CD4-positive, CD25-positive, alpha-beta regulatory T cell (primary cell): ENCODE measurements at regions not wholly inside any gene's neighbourhood (a gene's known extent, or its start where the extent isn't known, plus 50 kb on each side); places are given as distances from the start of the nearest gene placed in this dataset.
A peak's percentile ranks its signal among the peaks of the same experiment; 100 is the strongest.

Experiments used
- ATAC-seq, 2 donors: fragments of 150-1000 bp; cut with Tn5 transposase; one replicate each; pipeline ENCODE4 v1.10.0; 2021; ENCODE audit warnings: low read depth in 2 of 2, moderate number of reproducible peaks in 2 of 2, moderate library complexity in 1 of 2
- DNase-seq, 3 donors: peaks; one replicate each; pipeline versions ENCODE4 v3.0.0 to v3.0.0-alpha.2; 2012 to 2022; ENCODE audit warnings: mixed read lengths in 1 of 3
- H3K27ac ChIP-seq: one replicate; pipeline ENCODE4 v1.7.0; 2013; ENCODE audit warnings: mild to moderate bottlenecking, low read length; ENCODE audit not compliant: insufficient read depth, poor library complexity, severe bottlenecking
- H3K27me3 ChIP-seq: one replicate; pipeline ENCODE4 v1.7.0; 2013; ENCODE audit warnings: low read length; ENCODE audit not compliant: control insufficient read depth, insufficient read depth
- H3K36me3 ChIP-seq: one replicate; pipeline ENCODE4 v1.7.0; 2013; ENCODE audit warnings: mild to moderate bottlenecking, low read length, moderate library complexity; ENCODE audit not compliant: control insufficient read depth, insufficient read depth
- H3K4me1 ChIP-seq: 2 replicates; pipeline ENCODE4 v1.7.0; 2013; ENCODE audit warnings: mild to moderate bottlenecking, low read length; ENCODE audit not compliant: insufficient read depth, control insufficient read depth, poor library complexity, severe bottlenecking
- H3K4me3 ChIP-seq: one replicate; pipeline ENCODE4 v1.7.0; 2013; ENCODE audit warnings: low read depth, mild to moderate bottlenecking, low read length, moderate library complexity
- H3K9me3 ChIP-seq, 2 experiments: 1 replicate in 1 of 2; 2 replicates in 1 of 2; pipeline ENCODE4 v1.7.0; 2013; ENCODE audit warnings: low read length in 2 of 2, mild to moderate bottlenecking in 1 of 2, moderate library complexity in 1 of 2; ENCODE audit not compliant: control insufficient read depth in 2 of 2
- H3K27ac Mint-ChIP-seq, 3 donors: one replicate each; pipeline ENCODE4 v1.8.0; 2020 to 2022; ENCODE audit warnings: mild to moderate bottlenecking in 3 of 3, mixed read lengths in 3 of 3, moderate library complexity in 2 of 3
- H3K27me3 Mint-ChIP-seq: one replicate; pipeline ENCODE4 v1.8.0; 2022; ENCODE audit warnings: mild to moderate bottlenecking, mixed read lengths
- H3K36me3 Mint-ChIP-seq: one replicate; pipeline ENCODE4 v1.8.0; 2020; ENCODE audit warnings: mixed read lengths
- H3K4me1 Mint-ChIP-seq, 4 donors: one replicate each; pipeline ENCODE4 v1.8.0; 2020 to 2022; ENCODE audit warnings: mixed read lengths in 4 of 4, mild to moderate bottlenecking in 1 of 4
- H3K4me3 Mint-ChIP-seq, 4 donors: one replicate each; pipeline ENCODE4 v1.8.0; 2020 to 2022; ENCODE audit warnings: mild to moderate bottlenecking in 4 of 4, mixed read lengths in 4 of 4, moderate library complexity in 3 of 4
- H3K9me3 Mint-ChIP-seq, 7 donors: one replicate each; pipeline ENCODE4 v1.8.0; 2020 to 2022; ENCODE audit warnings: mixed read lengths in 7 of 7, mild to moderate bottlenecking in 3 of 7, moderate library complexity in 2 of 7

DNA sequence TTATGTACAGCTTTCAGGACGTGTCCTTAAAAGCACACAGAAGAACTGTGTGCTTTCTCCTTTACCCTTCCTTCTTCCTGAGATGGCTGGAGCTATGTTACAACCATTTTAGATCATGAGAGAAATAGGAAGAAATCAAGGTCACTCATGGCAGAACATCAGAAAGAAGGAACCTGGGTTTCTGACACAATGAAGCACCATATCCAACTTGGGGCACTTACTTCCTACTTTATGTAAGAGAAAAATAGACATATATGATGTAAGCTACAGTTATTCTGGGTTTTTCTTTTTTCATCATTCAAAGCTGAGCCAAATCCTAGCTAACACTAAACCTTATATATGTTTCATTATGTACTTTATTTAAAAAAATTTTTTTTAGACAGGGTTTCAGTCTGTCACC, 79.5 kb downstream of the FAM161A start:
- no peak overlapping the region for H3K4me3 ChIP-seq
- no peak overlapping the region for H3K27ac Mint-ChIP-seq
- no peaks in the 10 kb centered on the region for H3K36me3 Mint-ChIP-seq
- H3K9me3 ChIP-seq: no peaks in the 10 kb centered on the region
- ATAC-seq: no peak
- no peaks in the 10 kb centered on the region for H3K36me3 ChIP-seq
- peaks cover 0 to 1% (median 0%) of the 10 kb centered on the region in 7 donors for H3K9me3 Mint-ChIP-seq
- H3K4me1 ChIP-seq: no peaks in the 10 kb centered on the region
- no peak overlapping the region for H3K27ac ChIP-seq
- H3K4me3 Mint-ChIP-seq: no peak overlapping the region
- H3K4me1 Mint-ChIP-seq: no peaks in the 10 kb centered on the region
- DNase-seq: no peak
- H3K27me3 Mint-ChIP-seq: peaks cover 52% of the 10 kb centered on the region
- peaks cover 19% of the 10 kb centered on the region for H3K27me3 ChIP-seq

DNA sequence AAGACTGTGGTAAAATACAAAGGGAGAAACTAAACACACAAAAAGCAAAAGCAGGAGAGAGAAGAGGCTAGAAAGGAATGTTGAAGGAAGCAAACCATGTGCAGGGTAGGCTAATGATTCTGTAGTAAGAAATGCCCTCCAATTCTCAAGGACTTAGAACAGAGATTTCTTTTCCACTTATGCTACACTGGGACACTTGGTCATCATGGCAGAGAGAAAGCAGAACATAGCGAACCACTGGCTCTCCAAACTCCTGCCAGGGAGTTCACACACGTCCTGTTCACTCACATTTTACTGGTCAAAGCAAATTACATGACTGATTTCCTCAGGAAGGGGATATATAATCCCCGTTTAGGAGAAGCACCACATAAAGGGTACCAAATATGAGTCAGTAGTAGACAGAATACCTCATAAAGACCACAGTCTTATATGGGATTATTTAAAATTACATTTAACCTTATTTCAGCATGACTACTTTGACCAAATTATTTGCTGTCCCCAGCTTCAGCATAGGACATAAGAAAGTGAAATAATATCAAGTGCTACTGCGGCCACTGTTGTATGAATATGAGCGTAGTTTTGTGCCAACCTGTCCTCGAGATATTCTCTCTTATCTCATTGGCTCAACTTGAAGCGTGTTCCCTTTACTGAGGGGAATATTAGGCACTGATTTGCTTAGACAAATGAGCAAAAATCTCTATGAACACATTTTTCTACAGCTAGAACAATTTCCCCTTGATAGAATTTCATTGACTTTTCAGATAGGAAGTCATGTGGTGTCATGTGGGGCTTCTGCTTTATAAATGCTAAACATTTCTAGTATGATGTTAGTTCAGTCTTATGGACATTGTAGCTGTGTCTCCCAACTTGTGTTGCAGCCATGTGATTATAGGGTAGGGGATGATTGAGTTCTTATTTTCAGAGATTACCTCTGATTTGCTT, 81.7 kb downstream of the FAM161A start:
- DNase-seq: no peak
- H3K4me1 ChIP-seq: no peaks in the 10 kb centered on the region
- Mint-ChIP-seq H3K4me3 (no peak overlapping the region), H3K36me3 (no peaks in the 10 kb centered on the region), H3K4me1 (no peaks in the 10 kb centered on the region), H3K27ac (no peak overlapping the region), H3K9me3 (no peaks in the 10 kb centered on the region), H3K27me3 (peaks cover 35% of the 10 kb centered on the region)
- peaks cover 19% of the 10 kb centered on the region for H3K27me3 ChIP-seq
- H3K4me3 ChIP-seq: no peak overlapping the region
- no peaks in the 10 kb centered on the region for H3K36me3 ChIP-seq
- no peak for ATAC-seq
- H3K27ac ChIP-seq: no peak overlapping the region
- H3K9me3 ChIP-seq: no peaks in the 10 kb centered on the region

DNA sequence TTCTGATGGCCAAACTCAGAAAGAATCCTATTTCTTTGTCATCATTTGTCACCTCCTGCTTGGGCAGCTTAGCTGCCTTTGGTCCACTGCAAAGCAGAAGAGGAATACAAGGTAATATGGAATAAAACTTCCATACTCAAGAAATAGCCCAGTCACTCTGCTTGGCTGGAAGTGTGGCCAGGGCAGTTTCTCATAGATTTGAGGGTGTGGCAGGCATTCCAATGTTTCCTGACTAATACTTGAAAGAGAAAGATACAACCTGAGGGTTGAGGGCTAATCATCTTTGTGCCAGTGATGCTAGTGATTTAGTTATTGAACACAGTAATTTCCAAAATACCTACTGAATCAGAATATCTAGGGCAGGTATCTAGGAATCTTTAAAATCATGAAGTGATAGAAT, 83.1 kb downstream of the FAM161A start:
- no peak for ATAC-seq

DNA sequence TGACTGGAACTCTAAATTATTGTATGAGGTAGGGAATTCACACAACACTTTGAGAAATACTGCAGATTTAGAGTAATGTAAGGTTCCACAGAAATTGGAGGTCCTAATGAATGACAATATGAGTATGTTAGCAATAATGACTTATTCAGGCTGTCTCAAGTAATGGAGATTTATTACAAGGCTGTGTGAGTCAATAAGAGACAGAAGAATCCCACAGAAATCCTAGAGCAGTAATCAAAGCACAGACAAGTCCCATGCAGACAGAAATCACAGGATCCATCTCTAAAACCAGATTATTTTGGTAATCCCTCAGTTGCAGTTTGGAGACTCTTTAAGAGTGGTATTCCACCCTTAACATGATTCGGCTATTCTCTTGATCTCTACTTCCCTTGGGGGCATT, 83.6 kb downstream of the FAM161A start:
- Mint-ChIP-seq H3K4me1 (no peaks in the 10 kb centered on the region), H3K36me3 (no peaks in the 10 kb centered on the region), H3K9me3 (peaks cover 0 to 4% (median 2%) of the 10 kb centered on the region in 7 donors), H3K4me3 (no peak overlapping the region), H3K27ac (no peak overlapping the region), H3K27me3 (peaks cover 27% of the 10 kb centered on the region)
- H3K27ac ChIP-seq: no peak overlapping the region
- H3K36me3 ChIP-seq: no peaks in the 10 kb centered on the region
- H3K4me3 ChIP-seq: no peak overlapping the region
- DNase-seq: no peak
- H3K27me3 ChIP-seq: peaks cover 10% of the 10 kb centered on the region
- H3K9me3 ChIP-seq: no peaks in the 10 kb centered on the region
- H3K4me1 ChIP-seq: no peaks in the 10 kb centered on the region
- no peak for ATAC-seq

More for the DNA sequence above, 83.1 kb downstream of the FAM161A start:
- H3K27ac Mint-ChIP-seq: peak overlapping the region in 1 of 3 donors; percentile 5
- Histone ChIP-seq H3K4me1 (no peaks in the 10 kb centered on the region), H3K27ac (no peak overlapping the region), H3K36me3 (no peaks in the 10 kb centered on the region), H3K27me3 (peaks cover 12% of the 10 kb centered on the region), H3K9me3 (no peaks in the 10 kb centered on the region), H3K4me3 (no peak overlapping the region)
- DNase-seq: no peak
- H3K27me3 Mint-ChIP-seq: peaks cover 27% of the 10 kb centered on the region
- no peak overlapping the region for H3K4me3 Mint-ChIP-seq
- no peaks in the 10 kb centered on the region for H3K4me1 Mint-ChIP-seq
- no peaks in the 10 kb centered on the region for H3K36me3 Mint-ChIP-seq
- H3K9me3 Mint-ChIP-seq: peaks cover 0 to 4% (median 2%) of the 10 kb centered on the region in 7 donors

DNA sequence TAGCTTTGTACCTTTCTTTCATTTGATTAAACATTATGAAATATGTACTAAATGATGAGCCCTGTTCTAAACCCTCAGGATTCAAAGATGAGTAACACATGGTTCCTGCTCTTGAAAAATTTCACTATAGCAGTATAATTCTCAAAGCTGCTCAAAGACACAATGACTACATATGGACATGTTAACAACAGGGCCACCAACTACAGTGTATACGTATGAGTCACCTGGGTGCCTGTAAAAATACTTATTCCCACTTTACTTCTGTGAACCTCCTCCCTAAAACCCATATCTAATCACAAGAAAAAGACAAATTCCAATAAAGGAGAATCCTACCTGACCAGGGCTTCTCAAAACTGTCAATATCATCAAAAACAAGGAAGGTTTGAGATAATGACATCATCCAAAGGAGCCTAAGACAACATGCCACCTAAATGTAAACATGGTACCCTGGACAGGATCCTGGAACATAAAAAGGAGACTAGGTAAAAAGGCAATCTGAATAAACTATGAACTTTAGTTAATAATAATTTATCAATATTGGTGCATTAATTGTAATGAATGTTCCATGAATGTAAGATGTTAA, 84.7 kb downstream of the FAM161A start:
- Mint-ChIP-seq H3K9me3 (peaks cover 0 to 9% (median 2%) of the 10 kb centered on the region in 7 donors), H3K4me1 (peaks cover 0 to 5% (median 2%) of the 10 kb centered on the region in 4 donors), H3K36me3 (no peaks in the 10 kb centered on the region), H3K27me3 (peaks cover 25% of the 10 kb centered on the region), H3K27ac (no peak overlapping the region), H3K4me3 (no peak overlapping the region)
- Histone ChIP-seq H3K9me3 (peaks cover 0 to 9% of the 10 kb centered on the region in 2 experiments), H3K4me1 (peaks cover 6% of the 10 kb centered on the region), H3K27ac (no peak overlapping the region), H3K36me3 (no peaks in the 10 kb centered on the region), H3K4me3 (no peak overlapping the region), H3K27me3 (peaks cover 8% of the 10 kb centered on the region)
- ATAC-seq (no peak), DNase-seq (no peak)

DNA sequence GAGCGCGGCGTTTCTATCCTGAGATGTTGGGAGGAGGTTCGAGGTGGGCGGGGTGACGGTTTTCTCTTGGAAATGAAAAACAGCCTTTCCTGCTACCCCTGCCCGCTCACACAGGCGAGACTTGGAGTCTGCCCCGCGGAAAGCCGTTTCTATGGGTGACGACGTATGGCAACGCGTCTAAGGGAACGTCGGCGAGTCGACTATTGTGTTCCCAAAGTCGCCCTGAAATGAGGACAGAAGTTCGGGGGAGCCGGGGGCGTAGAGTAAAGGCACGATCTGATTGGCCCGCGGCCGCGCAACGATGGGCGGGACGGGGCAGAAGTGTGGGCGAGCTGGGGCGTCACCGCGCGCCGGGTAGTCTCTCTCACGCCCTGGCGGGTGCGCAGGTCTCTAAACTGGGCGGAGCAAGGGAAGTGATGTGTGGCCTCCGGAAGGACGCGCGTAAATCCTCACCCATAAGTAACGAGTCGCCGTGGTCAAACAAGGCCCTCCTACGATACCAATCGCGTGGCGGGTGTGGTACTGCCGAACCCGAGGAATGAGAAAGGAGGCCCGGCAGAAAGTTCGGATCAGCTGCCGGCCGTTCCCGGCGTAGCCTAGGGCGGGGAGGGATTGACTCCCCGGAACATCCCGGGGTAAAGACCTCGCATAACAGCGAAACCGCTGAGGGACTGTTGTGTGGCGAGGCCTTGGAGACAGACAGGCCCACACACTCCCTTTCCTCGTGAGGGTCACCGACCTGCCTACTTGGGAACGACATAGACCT, 89.6 kb downstream of the FAM161A start:
- Histone ChIP-seq H3K4me3 (peak overlapping the region; percentile 91), H3K4me1 (peaks cover 13% of the 10 kb centered on the region), H3K9me3 (peaks cover 0 to 9% of the 10 kb centered on the region in 2 experiments), H3K36me3 (no peaks in the 10 kb centered on the region), H3K27ac (peak overlapping the region; percentile 96), H3K27me3 (no peaks in the 10 kb centered on the region)
- peak; percentile 98 to 99 for ATAC-seq
- H3K27me3 Mint-ChIP-seq: peaks cover 22% of the 10 kb centered on the region
- peaks cover 8 to 23% (median 13%) of the 10 kb centered on the region in 4 donors for H3K4me1 Mint-ChIP-seq
- DNase-seq: peak; percentile 92 to 99 (median 97)
- H3K36me3 Mint-ChIP-seq: no peaks in the 10 kb centered on the region
- H3K27ac Mint-ChIP-seq: peak overlapping the region; percentile 98 to 99 (median 99)
- peaks cover 0 to 13% (median 5%) of the 10 kb centered on the region in 7 donors for H3K9me3 Mint-ChIP-seq
- peak overlapping the region; percentile 84 to 97 (median 94) for H3K4me3 Mint-ChIP-seq

DNA sequence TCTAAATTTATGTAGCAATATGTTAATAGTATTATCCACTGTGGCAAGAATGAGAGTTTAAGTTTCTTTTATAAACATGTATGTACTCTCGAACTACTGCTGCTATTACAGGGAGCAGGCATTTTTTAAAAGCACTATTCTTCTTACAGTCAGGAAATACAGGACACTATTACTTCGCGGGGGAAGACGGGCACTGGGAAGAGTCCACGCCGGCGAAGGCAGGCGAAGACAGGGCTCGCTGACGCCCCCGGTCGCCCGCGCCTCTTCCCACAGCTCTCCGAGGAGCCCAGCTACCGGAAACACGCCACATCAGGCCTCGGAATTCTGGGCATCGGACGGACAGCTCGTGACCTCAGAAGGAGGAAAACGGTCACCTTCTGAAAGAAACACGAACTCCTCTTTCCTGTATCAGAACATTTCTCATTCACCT, 90.2 kb downstream of the FAM161A start:
- Histone ChIP-seq H3K27me3 (no peaks in the 10 kb centered on the region), H3K27ac (peak overlapping the region; percentile 96), H3K9me3 (peaks cover 0 to 9% of the 10 kb centered on the region in 2 experiments), H3K4me1 (peaks cover 13% of the 10 kb centered on the region), H3K4me3 (peak overlapping the region; percentile 91), H3K36me3 (no peaks in the 10 kb centered on the region)
- DNase-seq (no peak), ATAC-seq (no peak)
- Mint-ChIP-seq H3K27me3 (peaks cover 22% of the 10 kb centered on the region), H3K4me3 (peak overlapping the region; percentile 84 to 97 (median 94)), H3K27ac (peak overlapping the region; percentile 98 to 99 (median 99)), H3K9me3 (peaks cover 0 to 13% (median 5%) of the 10 kb centered on the region in 7 donors), H3K36me3 (no peaks in the 10 kb centered on the region), H3K4me1 (peaks cover 8 to 23% (median 13%) of the 10 kb centered on the region in 4 donors)
